PC-3 (cell line): ENCODE measurements at regions not wholly inside any gene's neighbourhood (a gene's known extent, or its start where the extent isn't known, plus 50 kb on each side); places are given as distances from the start of the nearest gene placed in this dataset.

ENCODE experiments used
- ATAC-seq: fragments of 200-7000 bp; cut with Tn5 transposase; 2 replicates; pipeline ENCODE4 v1.9.1; 2020; ENCODE audit warnings: mild to moderate bottlenecking, moderate library complexity
- BruUV-seq: library from RNA; stranded (reverse); fragments of 400-500 nt; replicated peaks from 2 replicates; lab custom pipeline; 2021; lab: Mats Ljungman, UMichigan
- CTCF ChIA-PET: fragments of 300-600 bp; sonication (Branson Sonifier 250); formaldehyde crosslinking; loops from one replicate; lab custom pipeline; 2022; ENCODE audit warnings: antibody characterized with exemption; lab: Charles Lee
- POLR2A ChIA-PET: fragments of 300-600 bp; sonication (Branson Sonifier 250); formaldehyde crosslinking; loops from one replicate; lab custom pipeline; 2022; ENCODE audit warnings: antibody characterized with exemption; ENCODE audit not compliant: unreplicated experiment; lab: Charles Lee
- DNase-seq: peaks from one replicate; pipeline ENCODE4 v3.0.0-alpha.2; 2015
- H2AFZ ChIP-seq: fragments of 300-600 bp; sonication (generic); 2 replicates; pipeline ENCODE4 v1.6.0; 2016; ENCODE audit warnings: antibody characterized with exemption, low read length
- H3F3A ChIP-seq: fragments of 300-600 bp; sonication (generic); one replicate; pipeline ENCODE4 v1.6.0; 2017; ENCODE audit warnings: antibody characterized with exemption, low read length, control low read depth, mild to moderate bottlenecking; ENCODE audit not compliant: unreplicated experiment
- H3K27ac ChIP-seq: fragments of 300-600 bp; sonication (generic); 2 replicates; pipeline ENCODE4 v1.5.1; 2016; ENCODE audit warnings: mild to moderate bottlenecking, low read length
- H3K27me3 ChIP-seq: fragments of 300-600 bp; sonication (generic); 2 replicates; pipeline ENCODE4 v1.6.1; 2016; ENCODE audit warnings: low read length, mixed read lengths
- H3K36me3 ChIP-seq: fragments of 300-600 bp; sonication (generic); 2 replicates; pipeline ENCODE4 v1.6.1; 2016; ENCODE audit warnings: low read depth, mixed run types, low read length, mixed read lengths
- H3K4me1 ChIP-seq: fragments of 300-600 bp; sonication (generic); 2 replicates; pipeline ENCODE4 v1.5.1; 2016; ENCODE audit warnings: low read length; ENCODE audit not compliant: insufficient read depth
- H3K4me2 ChIP-seq: fragments of 300-600 bp; sonication (generic); 2 replicates; pipeline ENCODE4 v1.6.0; 2016; ENCODE audit warnings: low read length
- H3K4me3 ChIP-seq: fragments of 300-600 bp; sonication (generic); 2 replicates; pipeline ENCODE4 v1.5.1; 2016; ENCODE audit warnings: mild to moderate bottlenecking, low read length, mixed read lengths
- H3K79me2 ChIP-seq: fragments of 300-600 bp; sonication (generic); 2 replicates; pipeline ENCODE4 v1.6.1; 2017; ENCODE audit warnings: low read length, mixed read lengths
- H3K9ac ChIP-seq: fragments of 300-600 bp; sonication (generic); 2 replicates; pipeline ENCODE4 v1.6.0; 2016; ENCODE audit warnings: mild to moderate bottlenecking, low read length
- H3K9me2 ChIP-seq: fragments of 300-600 bp; sonication (generic); replicated peaks from 2 replicates; pipeline ENCODE4 v1.6.1; 2016; ENCODE audit warnings: mixed run types, low read length, mixed read lengths
- H3K9me3 ChIP-seq: fragments of 300-600 bp; sonication (generic); 2 replicates; pipeline ENCODE4 v1.6.1; 2016; ENCODE audit warnings: low read length, mixed read lengths
- H4K20me1 ChIP-seq: fragments of 300-600 bp; sonication (generic); 2 replicates; pipeline ENCODE4 v1.6.1; 2016; ENCODE audit warnings: low read length, mixed read lengths
- EZH2 ChIP-seq: fragments of 300-600 bp; sonication (generic); IDR thresholded peaks from one replicate; pipeline ENCODE4 v1.6.1; 2017; ENCODE audit warnings: antibody characterized with exemption, mild to moderate bottlenecking, low read length; ENCODE audit not compliant: unreplicated experiment
- EZH2phosphoT487 ChIP-seq: fragments of 300-600 bp; sonication (generic); IDR thresholded peaks from 2 replicates; pipeline ENCODE4 v1.6.1; 2018; ENCODE audit warnings: mild to moderate bottlenecking, antibody characterized with exemption, low read length, borderline replicate concordance
- intact Hi-C: fragments of 100-400 bp; cut with micrococcal nuclease; formaldehyde crosslinking; loops from 2 replicates; pipeline ENCODE4 v1.9.0; 2023
- TF ChIP-seq, protein P1 (sequence below): fragments of 300-600 bp; sonication (generic); conservative IDR thresholded peaks from 2 replicates; pipeline ENCODE4 v1.5.1; 2017; ENCODE audit warnings: antibody characterized with exemption, low read depth, mild to moderate bottlenecking, low read length

DNA sequence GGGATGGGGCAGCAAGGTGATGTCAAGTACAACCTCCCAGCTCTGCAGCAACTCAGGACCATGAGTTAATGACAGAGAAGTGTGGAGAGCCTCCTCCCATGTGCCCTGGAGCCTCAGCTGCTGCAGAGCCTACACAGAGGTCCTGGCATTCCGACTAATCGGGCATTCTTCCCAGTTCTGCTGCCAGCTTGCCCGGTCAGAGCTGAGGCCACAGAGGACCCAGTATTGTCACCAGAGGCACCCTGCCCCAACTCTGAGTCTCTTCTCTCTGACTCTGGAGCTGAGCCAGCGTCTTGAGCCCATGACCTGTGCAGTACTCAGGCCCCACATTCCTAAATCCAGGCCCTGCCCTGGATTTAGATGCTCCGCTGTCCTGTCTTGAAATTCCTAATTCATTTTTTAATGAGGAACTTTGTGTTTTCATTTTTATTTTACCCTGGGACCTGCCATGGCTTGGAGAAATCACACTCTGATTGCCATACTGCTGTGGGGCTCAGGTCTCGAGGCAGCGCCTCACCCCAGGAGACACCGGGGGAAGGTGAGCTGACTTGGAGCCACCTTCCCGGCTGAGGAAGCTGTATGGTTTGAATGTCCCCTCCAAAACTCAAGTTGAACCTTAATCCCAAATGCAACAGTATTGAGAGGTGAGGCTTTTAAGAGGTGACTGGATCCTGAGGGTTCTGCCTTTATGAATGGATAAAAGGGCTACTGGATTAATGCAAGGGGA lies 144.9 kb upstream of the ZNF507 start:
- intact Hi-C loops: no loop called here
- Histone ChIP-seq H4K20me1 (no peaks in the 10 kb centered on the region), H3K9me3 (no peaks in the 10 kb centered on the region), H3K27me3 (no peaks in the 10 kb centered on the region), H3K4me3 (no peak overlapping the region), H3K9me2 (no peaks in the 10 kb centered on the region), H3K4me1 (no peaks in the 10 kb centered on the region), H3F3A (no peaks in the 10 kb centered on the region), H3K36me3 (no peaks in the 10 kb centered on the region), H2AFZ (no peak overlapping the region), H3K4me2 (no peak overlapping the region), H3K27ac (no peak overlapping the region), H3K9ac (no peak overlapping the region), H3K79me2 (no peaks in the 10 kb centered on the region)
- BruUV-seq: no TSS peak
- no peak for ATAC-seq
- no peak for DNase-seq
- ChIA-PET CTCF (no interaction called here), POLR2A (no interaction called here)
- no peak for TF ChIP-seq EZH2phosphoT487

DNA sequence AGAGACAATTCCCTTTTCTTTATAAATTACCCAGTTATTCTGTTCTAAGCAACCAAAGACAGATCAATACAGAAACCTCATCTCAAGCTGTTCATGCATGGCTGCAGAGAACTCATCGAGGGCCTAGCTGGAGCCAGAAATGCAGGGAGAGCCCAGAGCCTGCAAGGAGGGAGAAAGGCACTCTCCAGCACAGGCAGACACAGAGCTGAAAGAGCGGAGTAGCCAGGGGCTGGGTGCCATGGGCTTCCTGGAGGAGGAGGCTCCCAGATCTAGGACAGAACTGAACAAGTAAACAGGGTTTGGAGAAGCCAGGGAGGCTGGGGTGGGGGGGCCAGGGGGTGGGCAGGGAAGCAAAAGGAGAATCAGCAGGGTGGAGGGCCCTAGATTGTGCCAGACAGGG lies 144.2 kb upstream of the ZNF507 start:
- Histone ChIP-seq H4K20me1 (no peaks in the 10 kb centered on the region), H3K9me3 (no peaks in the 10 kb centered on the region), H3K4me3 (no peak overlapping the region), H3F3A (no peaks in the 10 kb centered on the region), H3K9me2 (no peaks in the 10 kb centered on the region), H3K4me1 (no peaks in the 10 kb centered on the region), H3K27ac (no peak overlapping the region), H3K79me2 (no peaks in the 10 kb centered on the region), H2AFZ (no peak overlapping the region), H3K4me2 (no peak overlapping the region), H3K27me3 (no peaks in the 10 kb centered on the region), H3K36me3 (no peaks in the 10 kb centered on the region), H3K9ac (no peak overlapping the region)
- CTCF ChIA-PET: no interaction called here
- intact Hi-C loops: no loop called here
- ATAC-seq (no peak), DNase-seq (no peak)
- BruUV-seq: no TSS peak
- TF ChIP-seq EZH2phosphoT487 (no peak), EZH2 (no peak)
- TF ChIP-seq, protein P1, sequence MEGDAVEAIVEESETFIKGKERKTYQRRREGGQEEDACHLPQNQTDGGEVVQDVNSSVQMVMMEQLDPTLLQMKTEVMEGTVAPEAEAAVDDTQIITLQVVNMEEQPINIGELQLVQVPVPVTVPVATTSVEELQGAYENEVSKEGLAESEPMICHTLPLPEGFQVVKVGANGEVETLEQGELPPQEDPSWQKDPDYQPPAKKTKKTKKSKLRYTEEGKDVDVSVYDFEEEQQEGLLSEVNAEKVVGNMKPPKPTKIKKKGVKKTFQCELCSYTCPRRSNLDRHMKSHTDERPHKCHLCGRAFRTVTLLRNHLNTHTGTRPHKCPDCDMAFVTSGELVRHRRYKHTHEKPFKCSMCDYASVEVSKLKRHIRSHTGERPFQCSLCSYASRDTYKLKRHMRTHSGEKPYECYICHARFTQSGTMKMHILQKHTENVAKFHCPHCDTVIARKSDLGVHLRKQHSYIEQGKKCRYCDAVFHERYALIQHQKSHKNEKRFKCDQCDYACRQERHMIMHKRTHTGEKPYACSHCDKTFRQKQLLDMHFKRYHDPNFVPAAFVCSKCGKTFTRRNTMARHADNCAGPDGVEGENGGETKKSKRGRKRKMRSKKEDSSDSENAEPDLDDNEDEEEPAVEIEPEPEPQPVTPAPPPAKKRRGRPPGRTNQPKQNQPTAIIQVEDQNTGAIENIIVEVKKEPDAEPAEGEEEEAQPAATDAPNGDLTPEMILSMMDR: no peak
- POLR2A ChIA-PET: no interaction called here

DNA sequence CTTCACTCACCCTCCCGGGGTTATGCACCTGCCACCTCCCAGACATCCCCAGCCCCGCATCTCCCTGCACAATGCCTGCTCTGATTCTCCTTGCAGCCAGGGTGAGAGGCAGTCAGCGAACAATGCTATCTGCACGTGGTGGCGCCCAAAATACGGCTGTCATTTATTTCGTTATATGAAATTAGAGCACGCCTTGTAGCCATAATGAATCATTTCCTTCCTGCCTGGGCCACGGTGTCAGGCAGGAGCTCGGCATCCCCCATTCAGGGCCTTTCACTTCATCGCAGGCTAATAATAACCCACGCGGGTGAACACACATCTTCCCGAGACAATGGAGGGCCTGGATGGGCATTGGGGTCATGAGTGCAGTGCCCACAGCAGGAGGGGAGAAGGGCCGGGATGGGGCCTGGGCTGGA lies 143.8 kb upstream of the ZNF507 start:
- no peak overlapping the region for H2AFZ ChIP-seq
- no peaks in the 10 kb centered on the region for H3K79me2 ChIP-seq
- no peaks in the 10 kb centered on the region for H3F3A ChIP-seq
- ChIA-PET CTCF (no interaction called here), POLR2A (no interaction called here)
- BruUV-seq: no TSS peak
- H3K9ac ChIP-seq: no peak overlapping the region
- H3K9me3 ChIP-seq: no peaks in the 10 kb centered on the region
- intact Hi-C loops: no loop called here
- H4K20me1 ChIP-seq: no peaks in the 10 kb centered on the region
- H3K4me3 ChIP-seq: no peak overlapping the region
- H3K36me3 ChIP-seq: no peaks in the 10 kb centered on the region
- TF ChIP-seq EZH2phosphoT487: no peak
- no peak for TF ChIP-seq EZH2
- TF ChIP-seq, protein P1: no peak
- no peaks in the 10 kb centered on the region for H3K4me1 ChIP-seq
- H3K4me2 ChIP-seq: no peak overlapping the region
- DNase-seq (no peak), ATAC-seq (no peak)
- H3K9me2 ChIP-seq: no peaks in the 10 kb centered on the region
- no peaks in the 10 kb centered on the region for H3K27me3 ChIP-seq
- no peak overlapping the region for H3K27ac ChIP-seq
